IMR-90 (cell line): ENCODE measurements at regions not wholly inside any gene's neighbourhood (a gene's known extent, or its start where the extent isn't known, plus 50 kb on each side); places are given as distances from the start of the nearest gene placed in this dataset.

ENCODE experiments used
- ATAC-seq: fragments of 200-7000 bp; cut with Tn5 transposase; 2 replicates; pipeline ENCODE4 v1.9.1; 2020; ENCODE audit warnings: low read depth, mild to moderate bottlenecking, moderate library complexity
- BruUV-seq: library from RNA; stranded (reverse); fragments of 400-500 nt; replicated peaks from 2 replicates; lab custom pipeline; 2021; lab: Mats Ljungman, UMichigan
- CTCF ChIA-PET: fragments of 300-600 bp; formaldehyde crosslinking; extraction: SDS; loops from one replicate; lab custom pipeline; 2021; ENCODE audit warnings: antibody characterized with exemption; lab: Yijun Ruan, JAX
- POLR2A ChIA-PET: fragments of 300-600 bp; sonication (Branson Sonifier 250); formaldehyde crosslinking; loops from one replicate; lab custom pipeline; 2022; ENCODE audit warnings: antibody characterized with exemption; ENCODE audit not compliant: unreplicated experiment; lab: Charles Lee
- DNase-seq: peaks from one replicate; pipeline ENCODE4 v3.0.0; 2013
- H2AFZ ChIP-seq: replicated peaks from 2 replicates; pipeline ENCODE3; 2013; ENCODE audit warnings: low read length, mild to moderate bottlenecking; ENCODE audit not compliant: poor library complexity
- H2AK5ac ChIP-seq: 2 replicates; pipeline ENCODE4 v1.6.1; 2013; ENCODE audit warnings: low read depth, low read length, inconsistent platforms
- H2AK9ac ChIP-seq: replicated peaks from 2 replicates; pipeline ENCODE3; 2013; ENCODE audit warnings: mild to moderate bottlenecking, low read depth, low read length, moderate library complexity; ENCODE audit not compliant: poor library complexity
- H2BK120ac ChIP-seq: 2 replicates; pipeline ENCODE4 v1.6.1; 2013; ENCODE audit warnings: low read depth, low read length, inconsistent platforms
- H2BK15ac ChIP-seq: 3 replicates; pipeline ENCODE4 v1.6.1; 2013; ENCODE audit warnings: low read depth, low read length, inconsistent platforms
- H2BK20ac ChIP-seq: 2 replicates; pipeline ENCODE4 v1.6.1; 2013; ENCODE audit warnings: low read depth, mild to moderate bottlenecking, inconsistent platforms, low read length, moderate library complexity
- H2BK5ac ChIP-seq: 2 replicates; pipeline ENCODE4 v1.6.1; 2013; ENCODE audit warnings: mild to moderate bottlenecking, low read depth, low read length, inconsistent platforms; ENCODE audit not compliant: poor library complexity, severe bottlenecking
- H3K14ac ChIP-seq: replicated peaks from 2 replicates; pipeline ENCODE4 v1.6.1; 2013; ENCODE audit warnings: low read depth, low read length, inconsistent platforms
- H3K18ac ChIP-seq: 2 replicates; pipeline ENCODE4 v1.6.1; 2013; ENCODE audit warnings: low read depth, low read length, control low read depth
- H3K23ac ChIP-seq: 2 replicates; pipeline ENCODE4 v1.6.1; 2013; ENCODE audit warnings: low read depth, low read length, inconsistent platforms
- H3K27ac ChIP-seq: 2 replicates; pipeline ENCODE4 v1.5.1; 2013; ENCODE audit warnings: mild to moderate bottlenecking, control low read depth, low read length; ENCODE audit not compliant: insufficient read depth
- H3K27me3 ChIP-seq: 2 replicates; pipeline ENCODE4 v1.6.1; 2013; ENCODE audit warnings: low read length; ENCODE audit not compliant: control insufficient read depth, insufficient read depth
- H3K36me3 ChIP-seq: 2 replicates; pipeline ENCODE4 v1.6.1; 2013; ENCODE audit warnings: low read length, mixed read lengths; ENCODE audit not compliant: control insufficient read depth, insufficient read depth
- H3K4ac ChIP-seq: 2 replicates; pipeline ENCODE4 v1.6.1; 2013; ENCODE audit warnings: low read depth, low read length, inconsistent platforms
- H3K4me1 ChIP-seq: 2 replicates; pipeline ENCODE4 v1.6.1; 2013; ENCODE audit warnings: low read length, mixed read lengths; ENCODE audit not compliant: control insufficient read depth, insufficient read depth
- H3K4me2 ChIP-seq: 2 replicates; pipeline ENCODE4 v1.6.1; 2013; ENCODE audit warnings: low read depth, mild to moderate bottlenecking, control low read depth, low read length, moderate library complexity
- H3K4me3 ChIP-seq: 2 replicates; pipeline ENCODE4 v1.5.1; 2013; ENCODE audit warnings: low read depth, mild to moderate bottlenecking, control low read depth, low read length, moderate library complexity; ENCODE audit not compliant: insufficient read depth
- H3K56ac ChIP-seq: 2 replicates; pipeline ENCODE4 v1.6.1; 2013; ENCODE audit warnings: low read length, inconsistent platforms; ENCODE audit not compliant: insufficient read depth; ENCODE audit errors: extremely low read depth
- H3K79me1 ChIP-seq, 2 experiments: 2 replicates each; pipeline ENCODE4 v1.6.1; 2013; ENCODE audit warnings: low read length in 2 of 2, inconsistent platforms in 1 of 2, low read depth in 1 of 2
- H3K9ac ChIP-seq: 2 replicates; pipeline ENCODE4 v1.6.1; 2013; ENCODE audit warnings: low read depth, low read length, control low read depth
- H3K9me1 ChIP-seq: 2 replicates; pipeline ENCODE4 v1.6.1; 2013; ENCODE audit warnings: low read length, inconsistent platforms; ENCODE audit not compliant: insufficient read depth
- H3K9me3 ChIP-seq: 2 replicates; pipeline ENCODE4 v1.6.1; 2013; ENCODE audit warnings: low read length; ENCODE audit not compliant: control insufficient read depth, insufficient read depth
- H4K20me1 ChIP-seq: 2 replicates; pipeline ENCODE4 v1.6.1; 2013; ENCODE audit warnings: low read length, inconsistent platforms; ENCODE audit not compliant: insufficient read depth
- H4K5ac ChIP-seq: 2 replicates; pipeline ENCODE4 v1.6.1; 2013; ENCODE audit warnings: mild to moderate bottlenecking, low read depth, low read length, control low read depth
- H4K8ac ChIP-seq, 2 experiments: 2 replicates each; pipeline ENCODE4 v1.6.1; 2013; ENCODE audit warnings: low read depth in 2 of 2, low read length in 2 of 2, control low read depth in 1 of 2, inconsistent platforms in 1 of 2
- H4K91ac ChIP-seq: 2 replicates; pipeline ENCODE4 v1.6.1; 2013; ENCODE audit warnings: low read depth, low read length, inconsistent platforms; ENCODE audit not compliant: insufficient read depth
- CTCF ChIP-seq: conservative IDR thresholded peaks from 2 replicates; pipeline ENCODE4 v1.5.1; 2012; ENCODE audit warnings: mild to moderate bottlenecking, low read depth, low read length, improper control_type of control experiment
- MAFK ChIP-seq: IDR thresholded peaks from 2 replicates; pipeline ENCODE4 v1.6.1; 2012; ENCODE audit warnings: low read depth, low read length, improper control_type of control experiment
- RAD21 ChIP-seq: IDR thresholded peaks from 2 replicates; pipeline ENCODE4 v1.6.1; 2012; ENCODE audit warnings: low read length, improper control_type of control experiment
- WGBS, 2 experiments: methylation state at CpG; one replicate each; pipeline versions ENCODE4 v1.1.5 to v1.1.7; 2013; ENCODE audit warnings: missing lambda C conversion rate in 2 of 2; ENCODE audit not compliant: insufficient read length in 1 of 2; ENCODE audit errors: extremely low coverage in 2 of 2; 5-methylcytosine and 5-hydroxymethylcytosine counted together
- dilution Hi-C: fragments of 300-500 bp; cut with HindIII; formaldehyde crosslinking; loops from one replicate; pipeline ENCODE4 v1.14.3; 2018; ENCODE audit warnings: low sequenced_read_pairs; ENCODE audit not compliant: unreplicated experiment
- in situ Hi-C: fragments of 300-500 bp; cut with MboI; formaldehyde crosslinking; loops from 3 replicates; pipeline ENCODE4 v1.14.3; 2019; ENCODE audit warnings: low sequenced_read_pairs, inconsistent platforms, mixed read lengths
- intact Hi-C: fragments of 100-400 bp; cut with micrococcal nuclease; formaldehyde crosslinking; loops from 2 replicates; pipeline ENCODE4 v1.10.0; 2022

- Histone ChIP-seq H4K8ac (no peak overlapping the region), H2AFZ (no peak overlapping the region), H2AK5ac (no peak overlapping the region), H2BK15ac (no peak overlapping the region), H3K4me3 (no peak overlapping the region), H2AK9ac (no peak overlapping the region), H3K9me3 (0 out of 2 replicates have a peak, but pooled peaks cover 2% of the 10 kb centered on the region), H3K4me2 (no peak overlapping the region), H3K4ac (no peak overlapping the region), H4K91ac (no peak overlapping the region), H3K18ac (no peak overlapping the region), H4K20me1 (no peaks in the 10 kb centered on the region), H2BK20ac (no peak overlapping the region), H3K79me1 (no peaks in the 10 kb centered on the region), H3K9ac (no peak overlapping the region), H4K5ac (no peak overlapping the region), H3K27me3 (no peaks in the 10 kb centered on the region), H3K23ac (no peak overlapping the region), H3K4me1 (no peaks in the 10 kb centered on the region), H2BK120ac (no peak overlapping the region), H3K56ac (no peak overlapping the region), H3K36me3 (no peaks in the 10 kb centered on the region), H3K9me1 (no peaks in the 10 kb centered on the region), H3K27ac (no peak overlapping the region), H2BK5ac (no peak overlapping the region), H3K14ac (no peak overlapping the region)
- dilution Hi-C loops (no loop called here), in situ Hi-C loops (no loop called here), intact Hi-C loops (no loop called here)
- no peak for TF ChIP-seq MAFK
- TF ChIP-seq CTCF: peak; percentile 15; the same call in 1 of the 2 replicates
- TF ChIP-seq RAD21: peak; percentile 20; the same call in 1 of the 2 replicates
- CTCF ChIA-PET: interaction anchor here (0.6 to 0.7 kb wide), 4 partner anchors 14 to 814 kb away, joined by 3 to 4 read pairs (median 3); no protein-coding TSS in a partner anchor
- no CpG with 5 or more reads among the region's 5 CpGs for WGBS, 2 experiments
- ATAC-seq (no peak), DNase-seq (no peak)
- BruUV-seq: no TSS peak
- POLR2A ChIA-PET: no interaction called here
These were observed 317.2 kb upstream of the NFIA start for GRCh38 chr1:60765204-60765603.
